ENCODE measurements at regions not wholly inside any gene's neighbourhood (a gene's known extent, or its start where the extent isn't known, plus 50 kb on each side); places are given as distances from the start of the nearest gene placed in this dataset.

GRCh38 chr13:69571606-69572323 is 535.9 kb upstream of the ATXN8OS start:
- TF ChIP-seq ZNF350 (tag by site-specific recombination; IDR thresholded peaks at IDR 0.05) = no peak
- TF ChIP-seq CTCF (tag by site-specific recombination; IDR thresholded peaks at IDR 0.05) = no peak
- no peak for TF ChIP-seq ZSCAN30 (tag by site-specific recombination; IDR thresholded peaks at IDR 0.05)
- no peak for TF ChIP-seq ZNF114 (tag by site-specific recombination; IDR thresholded peaks at IDR 0.05)
